HL-60 (cell line): ENCODE measurements at regions not wholly inside any gene's neighbourhood (a gene's known extent, or its start where the extent isn't known, plus 50 kb on each side); places are given as distances from the start of the nearest gene placed in this dataset.

ENCODE experiments used
- DNase-seq, 2 experiments: peaks; one replicate each; pipeline ENCODE4 v3.0.0-alpha.2; 2010 to 2020; ENCODE audit warnings: low read depth in 1 of 2, low spot score in 1 of 2
- H3K27ac ChIP-seq: fragments of 250-450 bp; sonication (Bioruptor Pico); replicated peaks from 2 replicates; pipeline ENCODE4 v1.5.1; 2020; ENCODE audit warnings: mild to moderate bottlenecking, moderate library complexity
- H3K27me3 ChIP-seq: fragments of 250-450 bp; sonication (Bioruptor Pico); 2 replicates; pipeline ENCODE4 v1.5.1; 2021; ENCODE audit warnings: mild to moderate bottlenecking, moderate library complexity; ENCODE audit not compliant: insufficient read depth, poor library complexity, severe bottlenecking
- H3K4me3 ChIP-seq: replicated peaks from 2 replicates; pipeline ENCODE4 v1.5.1; 2011; ENCODE audit warnings: mild to moderate bottlenecking, control low read depth, low read length; ENCODE audit not compliant: insufficient read depth
- CTCF ChIP-seq: IDR thresholded peaks from one replicate; pipeline ENCODE4 v1.5.1; 2011; ENCODE audit warnings: low read length, control low read depth, inconsistent platforms; ENCODE audit not compliant: insufficient read depth
- GABPA ChIP-seq: IDR thresholded peaks from 2 replicates; pipeline ENCODE4 v1.6.1; 2012; ENCODE audit warnings: low read depth
- POLR2AphosphoS5 ChIP-seq: IDR thresholded peaks from 2 replicates; pipeline ENCODE4 v1.6.1; 2012; ENCODE audit warnings: low read depth
- SPI1 ChIP-seq: IDR thresholded peaks from 2 replicates; pipeline ENCODE4 v1.6.1; 2012; ENCODE audit warnings: low read depth, mild to moderate bottlenecking, borderline replicate concordance
- TF ChIP-seq, protein P1 (sequence below): IDR thresholded peaks from 2 replicates; pipeline ENCODE4 v1.6.1; 2012; ENCODE audit warnings: low read depth; ENCODE audit not compliant: insufficient replicate concordance

DNA sequence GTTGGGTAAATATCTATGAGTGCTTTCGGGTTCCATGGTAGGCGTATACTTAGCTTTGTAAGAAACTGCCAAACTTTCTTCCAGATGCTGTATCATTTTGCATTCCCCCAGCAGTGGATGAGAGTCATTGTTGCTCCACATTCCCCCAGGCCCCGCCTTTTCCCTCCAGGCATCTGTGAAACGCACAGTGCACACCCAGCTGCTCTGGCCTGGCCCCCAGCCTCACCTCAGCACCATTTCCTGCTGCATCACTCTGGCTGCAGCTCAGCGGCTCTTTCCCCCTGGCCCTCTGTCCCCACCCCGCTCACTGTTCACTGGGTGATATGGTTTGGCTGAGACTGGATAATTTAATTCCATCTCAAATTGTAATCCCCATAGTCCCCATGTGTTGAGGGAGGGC lies 76.6 kb upstream of the SPTLC1 start:
- no peak for DNase-seq
- TF ChIP-seq, protein P1, sequence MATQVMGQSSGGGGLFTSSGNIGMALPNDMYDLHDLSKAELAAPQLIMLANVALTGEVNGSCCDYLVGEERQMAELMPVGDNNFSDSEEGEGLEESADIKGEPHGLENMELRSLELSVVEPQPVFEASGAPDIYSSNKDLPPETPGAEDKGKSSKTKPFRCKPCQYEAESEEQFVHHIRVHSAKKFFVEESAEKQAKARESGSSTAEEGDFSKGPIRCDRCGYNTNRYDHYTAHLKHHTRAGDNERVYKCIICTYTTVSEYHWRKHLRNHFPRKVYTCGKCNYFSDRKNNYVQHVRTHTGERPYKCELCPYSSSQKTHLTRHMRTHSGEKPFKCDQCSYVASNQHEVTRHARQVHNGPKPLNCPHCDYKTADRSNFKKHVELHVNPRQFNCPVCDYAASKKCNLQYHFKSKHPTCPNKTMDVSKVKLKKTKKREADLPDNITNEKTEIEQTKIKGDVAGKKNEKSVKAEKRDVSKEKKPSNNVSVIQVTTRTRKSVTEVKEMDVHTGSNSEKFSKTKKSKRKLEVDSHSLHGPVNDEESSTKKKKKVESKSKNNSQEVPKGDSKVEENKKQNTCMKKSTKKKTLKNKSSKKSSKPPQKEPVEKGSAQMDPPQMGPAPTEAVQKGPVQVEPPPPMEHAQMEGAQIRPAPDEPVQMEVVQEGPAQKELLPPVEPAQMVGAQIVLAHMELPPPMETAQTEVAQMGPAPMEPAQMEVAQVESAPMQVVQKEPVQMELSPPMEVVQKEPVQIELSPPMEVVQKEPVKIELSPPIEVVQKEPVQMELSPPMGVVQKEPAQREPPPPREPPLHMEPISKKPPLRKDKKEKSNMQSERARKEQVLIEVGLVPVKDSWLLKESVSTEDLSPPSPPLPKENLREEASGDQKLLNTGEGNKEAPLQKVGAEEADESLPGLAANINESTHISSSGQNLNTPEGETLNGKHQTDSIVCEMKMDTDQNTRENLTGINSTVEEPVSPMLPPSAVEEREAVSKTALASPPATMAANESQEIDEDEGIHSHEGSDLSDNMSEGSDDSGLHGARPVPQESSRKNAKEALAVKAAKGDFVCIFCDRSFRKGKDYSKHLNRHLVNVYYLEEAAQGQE = no peak
- TF ChIP-seq GABPA (no peak), POLR2AphosphoS5 (no peak), CTCF (no peak), SPI1 (no peak)
- H3K27ac ChIP-seq = no peak overlapping the region

GRCh38 chr9:92190536-92190790 lies 75.2 kb upstream of the SPTLC1 start:
- no peak for TF ChIP-seq GABPA
- TF ChIP-seq POLR2AphosphoS5 = no peak
- TF ChIP-seq CTCF = no peak
- TF ChIP-seq, protein P1 = no peak
- no peak for TF ChIP-seq SPI1
- H3K27me3 ChIP-seq = no peaks in the 10 kb centered on the region
- no peak overlapping the region for H3K27ac ChIP-seq
- DNase-seq = no peak
- no peak overlapping the region for H3K4me3 ChIP-seq

More for the DNA sequence above, 76.6 kb upstream of the SPTLC1 start:
- no peak overlapping the region for H3K4me3 ChIP-seq
- no peaks in the 10 kb centered on the region for H3K27me3 ChIP-seq

DNA sequence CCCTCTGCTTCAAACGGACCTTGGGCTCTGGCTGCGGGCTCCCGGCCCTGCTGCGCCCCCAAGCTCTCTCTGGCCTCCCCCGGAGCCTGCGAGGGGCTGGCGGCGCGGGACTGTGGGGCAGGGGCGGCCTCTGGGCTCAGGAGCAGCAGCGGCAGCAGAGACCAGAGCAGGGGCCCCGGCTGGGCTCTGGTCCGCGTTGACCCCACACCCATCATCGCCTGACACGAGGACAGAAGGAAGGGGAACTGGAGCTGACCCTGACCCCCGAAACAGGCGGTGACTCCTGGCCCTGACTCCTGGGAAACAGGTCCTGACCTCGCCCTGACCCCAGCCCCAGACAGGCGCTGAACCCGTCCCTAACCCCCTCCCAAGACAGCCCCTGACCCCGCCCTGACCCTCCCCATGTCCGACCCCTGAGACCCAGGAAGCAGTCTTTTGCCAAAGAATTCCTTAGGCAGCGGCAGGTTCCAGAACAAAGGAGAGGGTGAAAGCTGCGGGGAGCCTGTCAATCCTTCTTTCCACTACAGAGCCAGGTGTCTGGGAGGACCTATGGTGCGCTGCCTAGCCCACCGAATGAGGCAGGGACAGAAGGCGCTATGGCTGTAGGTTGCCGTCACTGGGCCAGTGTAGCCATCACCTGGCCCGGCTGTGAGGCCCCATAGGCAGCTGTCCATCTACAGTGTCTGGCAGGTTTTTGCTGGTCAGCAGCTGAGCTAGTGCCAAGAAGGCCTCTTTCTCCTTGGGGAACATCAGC lies 74.7 kb upstream of the SPTLC1 start:
- no peak for DNase-seq
- H3K27me3 ChIP-seq = no peaks in the 10 kb centered on the region
- no peak overlapping the region for H3K4me3 ChIP-seq
- no peak overlapping the region for H3K27ac ChIP-seq
- TF ChIP-seq CTCF (no peak), GABPA (no peak), SPI1 (no peak), POLR2AphosphoS5 (no peak)
- TF ChIP-seq, protein P1 = no peak
